MM.1S (cell line): ENCODE measurements at regions not wholly inside any gene's neighbourhood (a gene's known extent, or its start where the extent isn't known, plus 50 kb on each side); places are given as distances from the start of the nearest gene placed in this dataset.

Source experiments
- EZH2phosphoT487 ChIP-seq: fragments of 300-600 bp; sonication (generic); IDR thresholded peaks from 2 replicates; pipeline ENCODE4 v1.6.1; 2018; ENCODE audit warnings: antibody characterized with exemption, low read length
- TF ChIP-seq, protein P1 (sequence below): fragments of 300-600 bp; sonication (generic); IDR thresholded peaks from 2 replicates; pipeline ENCODE4 v1.5.1; 2016; ENCODE audit warnings: antibody characterized with exemption, low read length, mixed read lengths

DNA sequence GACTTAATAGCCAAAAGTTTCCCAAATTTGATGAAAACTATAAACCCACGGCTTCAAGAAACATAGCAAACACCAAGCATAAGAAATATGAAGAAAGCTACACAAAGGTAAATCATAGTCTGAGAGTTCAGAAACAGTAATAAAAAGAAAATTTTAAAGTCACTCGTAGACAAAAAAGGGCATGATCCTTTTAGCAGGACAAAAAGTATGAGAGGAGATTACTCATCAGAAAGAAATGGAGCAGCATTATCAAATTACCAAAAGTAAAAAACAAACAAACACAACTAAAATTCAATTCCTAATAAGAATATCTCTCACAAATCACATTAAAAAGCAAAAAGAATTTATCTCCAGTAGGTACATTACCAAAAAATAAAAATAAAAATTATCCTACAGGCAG lies 279.4 kb upstream of the UBE2E2 start:
- TF ChIP-seq, protein P1, sequence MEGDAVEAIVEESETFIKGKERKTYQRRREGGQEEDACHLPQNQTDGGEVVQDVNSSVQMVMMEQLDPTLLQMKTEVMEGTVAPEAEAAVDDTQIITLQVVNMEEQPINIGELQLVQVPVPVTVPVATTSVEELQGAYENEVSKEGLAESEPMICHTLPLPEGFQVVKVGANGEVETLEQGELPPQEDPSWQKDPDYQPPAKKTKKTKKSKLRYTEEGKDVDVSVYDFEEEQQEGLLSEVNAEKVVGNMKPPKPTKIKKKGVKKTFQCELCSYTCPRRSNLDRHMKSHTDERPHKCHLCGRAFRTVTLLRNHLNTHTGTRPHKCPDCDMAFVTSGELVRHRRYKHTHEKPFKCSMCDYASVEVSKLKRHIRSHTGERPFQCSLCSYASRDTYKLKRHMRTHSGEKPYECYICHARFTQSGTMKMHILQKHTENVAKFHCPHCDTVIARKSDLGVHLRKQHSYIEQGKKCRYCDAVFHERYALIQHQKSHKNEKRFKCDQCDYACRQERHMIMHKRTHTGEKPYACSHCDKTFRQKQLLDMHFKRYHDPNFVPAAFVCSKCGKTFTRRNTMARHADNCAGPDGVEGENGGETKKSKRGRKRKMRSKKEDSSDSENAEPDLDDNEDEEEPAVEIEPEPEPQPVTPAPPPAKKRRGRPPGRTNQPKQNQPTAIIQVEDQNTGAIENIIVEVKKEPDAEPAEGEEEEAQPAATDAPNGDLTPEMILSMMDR: no peak
- no peak for TF ChIP-seq EZH2phosphoT487
